ENCODE measurements at regions not wholly inside any gene's neighbourhood (a gene's known extent, or its start where the extent isn't known, plus 50 kb on each side); places are given as distances from the start of the nearest gene placed in this dataset.

GRCh38 chr14:85447883-85448282 is 82.1 kb upstream of the FLRT2 start:
- no peaks in the 10 kb centered on the region for H3K9me3 ChIP-seq (ENCODE audit: low read length)
- H3K9me2 ChIP-seq (ENCODE audit: insufficient read depth, low read length) = no peaks in the 10 kb centered on the region
- CTCF ChIA-PET (ENCODE audit: unreplicated experiment) = no interaction called here
- no peak overlapping the region for H3K27ac ChIP-seq (ENCODE audit: low read depth, low read length, poor library complexity, severe bottlenecking)
- H4K20me1 ChIP-seq (ENCODE audit: insufficient read depth, low read length) = no peaks in the 10 kb centered on the region
- H3K4me3 ChIP-seq (ENCODE audit: low read depth, low read length, poor library complexity, severe bottlenecking) = no peak overlapping the region
- no peaks in the 10 kb centered on the region for H3K36me3 ChIP-seq (ENCODE audit: insufficient read depth, low read length)
- DNase-seq (ENCODE audit: low spot score) = no peak
- intact Hi-C loops (cut with micrococcal nuclease; ENCODE audit: unreplicated experiment) = no loop called here
- no peak for TF ChIP-seq EZH2phosphoT487 (IDR thresholded peaks at IDR 0.05; ENCODE audit: borderline replicate concordance, low read depth, low read length)
- no peaks in the 10 kb centered on the region for H3K4me1 ChIP-seq (ENCODE audit: insufficient read depth, low read length, poor library complexity, severe bottlenecking)
- H3K4me2 ChIP-seq (ENCODE audit: low read length) = no peak overlapping the region
- BruUV-seq (replicated peaks) = no TSS peak
- no peaks in the 10 kb centered on the region for H3K79me2 ChIP-seq (ENCODE audit: insufficient read depth, low read depth, low read length)
- no peak overlapping the region for H2AFZ ChIP-seq (ENCODE audit: low read length)
- POLR2A ChIA-PET = interaction anchor here (0.5 kb wide), 1 partner anchor 14 kb away, joined by 3 read pairs; no protein-coding TSS in a partner anchor

- no peak for DNase-seq (ENCODE audit: low spot score)
- Histone ChIP-seq H3K4me3 (ENCODE audit: low read depth, low read length, poor library complexity, severe bottlenecking) (no peak overlapping the region), H3K9me3 (ENCODE audit: low read length) (no peaks in the 10 kb centered on the region), H3K4me2 (ENCODE audit: low read length) (no peak overlapping the region), H4K20me1 (ENCODE audit: insufficient read depth, low read length) (no peaks in the 10 kb centered on the region), H3K9me2 (ENCODE audit: insufficient read depth, low read length) (no peaks in the 10 kb centered on the region), H3K79me2 (ENCODE audit: insufficient read depth, low read depth, low read length) (no peaks in the 10 kb centered on the region), H3K36me3 (ENCODE audit: insufficient read depth, low read length) (no peaks in the 10 kb centered on the region), H3K4me1 (ENCODE audit: insufficient read depth, low read length, poor library complexity, severe bottlenecking) (no peaks in the 10 kb centered on the region), H2AFZ (ENCODE audit: low read length) (no peak overlapping the region), H3K27ac (ENCODE audit: low read depth, low read length, poor library complexity, severe bottlenecking) (no peak overlapping the region)
- BruUV-seq (replicated peaks) = no TSS peak
- ChIA-PET POLR2A (interaction anchor here (0.8 kb wide), 1 partner anchor 202 kb away, joined by 3 read pairs; no protein-coding TSS in a partner anchor), CTCF (ENCODE audit: unreplicated experiment) (no interaction called here)
- no peak for TF ChIP-seq EZH2phosphoT487 (IDR thresholded peaks at IDR 0.05; ENCODE audit: borderline replicate concordance, low read depth, low read length)
- intact Hi-C loops (cut with micrococcal nuclease; ENCODE audit: unreplicated experiment) = no loop called here
Observed at GRCh38 chr14:85451421-85451820, 78.5 kb upstream of the FLRT2 start.

GRCh38 chr14:85453401-85454225 is 76.3 kb upstream of the FLRT2 start:
- no peak overlapping the region for H3K4me3 ChIP-seq (ENCODE audit: low read depth, low read length, poor library complexity, severe bottlenecking)
- H3K79me2 ChIP-seq (ENCODE audit: insufficient read depth, low read depth, low read length) = no peaks in the 10 kb centered on the region
- no peaks in the 10 kb centered on the region for H3K9me3 ChIP-seq (ENCODE audit: low read length)
- no peak overlapping the region for H3K27ac ChIP-seq (ENCODE audit: low read depth, low read length, poor library complexity, severe bottlenecking)
- no peak overlapping the region for H3K4me2 ChIP-seq (ENCODE audit: low read length)
- POLR2A ChIA-PET = interaction anchor here (0.6 kb wide), 1 partner anchor 99 kb away, joined by 3 read pairs; no protein-coding TSS in a partner anchor
- H4K20me1 ChIP-seq (ENCODE audit: insufficient read depth, low read length) = no peaks in the 10 kb centered on the region
- CTCF ChIA-PET (ENCODE audit: unreplicated experiment) = no interaction called here
- intact Hi-C loops (cut with micrococcal nuclease; ENCODE audit: unreplicated experiment) = no loop called here
- no peak for DNase-seq (ENCODE audit: low spot score)
- TF ChIP-seq CTCF (conservative IDR thresholded peaks at IDR 0.05; ENCODE audit: low read length) (no peak), EZH2phosphoT487 (IDR thresholded peaks at IDR 0.05; ENCODE audit: borderline replicate concordance, low read depth, low read length) (no peak)
- no peaks in the 10 kb centered on the region for H3K4me1 ChIP-seq (ENCODE audit: insufficient read depth, low read length, poor library complexity, severe bottlenecking)
- no peaks in the 10 kb centered on the region for H3K9me2 ChIP-seq (ENCODE audit: insufficient read depth, low read length)
- no peaks in the 10 kb centered on the region for H3K36me3 ChIP-seq (ENCODE audit: insufficient read depth, low read length)
- no peak overlapping the region for H2AFZ ChIP-seq (ENCODE audit: low read length)
- no TSS peak for BruUV-seq (replicated peaks)

Measured in OCI-LY7 (cell line).